Brain microvascular endothelial cell (primary cell): ENCODE measurements at regions not wholly inside any gene's neighbourhood (a gene's known extent, or its start where the extent isn't known, plus 50 kb on each side); places are given as distances from the start of the nearest gene placed in this dataset.

Experiments
- DNase-seq: peaks from one replicate; pipeline ENCODE4 v3.0.0-alpha.2; 2020
- H3K27ac ChIP-seq: fragments of 250-450 bp; sonication (Bioruptor Pico); 2 replicates; pipeline ENCODE4 v1.5.1; 2020; ENCODE audit warnings: mild to moderate bottlenecking, moderate library complexity
- H3K27me3 ChIP-seq: fragments of 250-450 bp; sonication (Bioruptor Pico); replicated peaks from 2 replicates; pipeline ENCODE4 v1.5.1; 2020; ENCODE audit warnings: mild to moderate bottlenecking
- H3K36me3 ChIP-seq: fragments of 250-450 bp; sonication (Bioruptor Pico); replicated peaks from 2 replicates; pipeline ENCODE4 v1.5.1; 2020; ENCODE audit warnings: mild to moderate bottlenecking
- H3K4me3 ChIP-seq: 2 replicates; pipeline ENCODE4 v1.5.1; 2011; ENCODE audit warnings: low read depth, mild to moderate bottlenecking, control low read depth, low read length, moderate library complexity
- in situ Hi-C: cut with HindIII; loops from 2 replicates; pipeline ENCODE4 v1.10.0; 2017; ENCODE audit warnings: low sequenced_read_pairs, low pct_ligation_motif_present
- TF ChIP-seq, protein P1 (sequence below): IDR thresholded peaks from 2 replicates; pipeline ENCODE4 v1.5.1; 2011; ENCODE audit warnings: low read depth, mild to moderate bottlenecking, moderate library complexity, low read length, control low read depth, inconsistent platforms; ENCODE audit errors: missing control alignments

DNA sequence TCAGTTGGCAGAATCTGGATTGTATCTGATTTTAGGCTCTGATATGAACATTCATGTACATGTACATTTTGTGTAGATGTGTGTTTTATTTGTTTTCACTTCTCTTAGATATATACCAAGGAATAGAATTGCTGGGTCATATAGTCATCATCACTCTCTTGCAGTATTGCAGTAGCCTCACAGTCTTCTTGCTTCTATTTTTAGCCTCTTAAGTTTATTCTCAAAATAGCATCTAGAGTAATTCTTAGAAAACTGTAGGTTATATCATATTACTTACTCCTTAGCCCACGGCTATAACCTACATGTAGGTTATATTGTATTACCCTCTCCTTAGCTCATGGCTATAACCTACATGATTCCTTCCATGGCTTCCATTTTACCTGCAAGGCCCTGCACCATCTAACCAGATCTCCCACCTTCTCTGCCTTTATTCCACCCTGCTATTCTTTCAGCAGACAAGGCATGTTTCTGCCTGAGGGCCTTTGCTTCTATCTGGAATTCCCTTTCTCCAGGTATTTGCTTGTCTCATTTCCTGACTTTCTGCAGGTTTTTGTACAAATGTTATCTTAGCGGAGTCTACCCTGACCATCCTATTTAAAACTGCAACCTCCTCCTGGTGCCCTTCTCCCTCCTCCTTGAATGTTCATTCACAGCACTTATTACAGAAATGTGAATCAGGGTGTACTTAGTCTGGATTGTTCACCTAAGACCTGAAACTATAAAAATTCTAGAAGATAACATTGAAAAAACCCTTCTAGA lies 109.0 kb upstream of the ETV3 start:
- no peak for DNase-seq
- H3K36me3 ChIP-seq = no peaks in the 10 kb centered on the region
- H3K27ac ChIP-seq = no peak overlapping the region
- in situ Hi-C loops = no loop called here
- no peak overlapping the region for H3K4me3 ChIP-seq
- TF ChIP-seq, protein P1, sequence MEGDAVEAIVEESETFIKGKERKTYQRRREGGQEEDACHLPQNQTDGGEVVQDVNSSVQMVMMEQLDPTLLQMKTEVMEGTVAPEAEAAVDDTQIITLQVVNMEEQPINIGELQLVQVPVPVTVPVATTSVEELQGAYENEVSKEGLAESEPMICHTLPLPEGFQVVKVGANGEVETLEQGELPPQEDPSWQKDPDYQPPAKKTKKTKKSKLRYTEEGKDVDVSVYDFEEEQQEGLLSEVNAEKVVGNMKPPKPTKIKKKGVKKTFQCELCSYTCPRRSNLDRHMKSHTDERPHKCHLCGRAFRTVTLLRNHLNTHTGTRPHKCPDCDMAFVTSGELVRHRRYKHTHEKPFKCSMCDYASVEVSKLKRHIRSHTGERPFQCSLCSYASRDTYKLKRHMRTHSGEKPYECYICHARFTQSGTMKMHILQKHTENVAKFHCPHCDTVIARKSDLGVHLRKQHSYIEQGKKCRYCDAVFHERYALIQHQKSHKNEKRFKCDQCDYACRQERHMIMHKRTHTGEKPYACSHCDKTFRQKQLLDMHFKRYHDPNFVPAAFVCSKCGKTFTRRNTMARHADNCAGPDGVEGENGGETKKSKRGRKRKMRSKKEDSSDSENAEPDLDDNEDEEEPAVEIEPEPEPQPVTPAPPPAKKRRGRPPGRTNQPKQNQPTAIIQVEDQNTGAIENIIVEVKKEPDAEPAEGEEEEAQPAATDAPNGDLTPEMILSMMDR = no peak
- H3K27me3 ChIP-seq = no peaks in the 10 kb centered on the region

DNA sequence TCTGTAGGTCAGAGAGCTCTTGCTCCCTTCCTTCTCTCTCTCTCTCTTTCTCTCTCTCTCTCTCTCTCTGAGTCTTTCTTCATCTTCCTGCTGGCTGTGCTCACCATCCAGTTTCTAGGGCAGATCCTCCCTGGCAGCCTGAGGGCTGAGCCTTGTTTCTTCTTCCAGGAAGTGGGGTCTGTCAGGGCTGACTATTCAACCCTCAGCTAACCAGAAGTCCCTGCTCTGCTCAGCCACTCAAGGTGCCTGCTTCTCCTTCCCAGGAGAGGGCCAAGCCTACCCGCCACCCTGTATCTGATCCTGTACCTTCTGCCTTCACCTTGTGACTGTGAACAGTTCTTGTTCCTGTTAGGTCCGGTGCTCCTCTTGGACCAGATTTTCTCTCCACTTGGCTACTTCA lies 107.6 kb upstream of the ETV3 start:
- DNase-seq = no peak
- in situ Hi-C loops = no loop called here
- H3K4me3 ChIP-seq = no peak overlapping the region
- no peak overlapping the region for H3K27ac ChIP-seq
- no peaks in the 10 kb centered on the region for H3K27me3 ChIP-seq
- TF ChIP-seq, protein P1 = no peak
- no peaks in the 10 kb centered on the region for H3K36me3 ChIP-seq

DNA sequence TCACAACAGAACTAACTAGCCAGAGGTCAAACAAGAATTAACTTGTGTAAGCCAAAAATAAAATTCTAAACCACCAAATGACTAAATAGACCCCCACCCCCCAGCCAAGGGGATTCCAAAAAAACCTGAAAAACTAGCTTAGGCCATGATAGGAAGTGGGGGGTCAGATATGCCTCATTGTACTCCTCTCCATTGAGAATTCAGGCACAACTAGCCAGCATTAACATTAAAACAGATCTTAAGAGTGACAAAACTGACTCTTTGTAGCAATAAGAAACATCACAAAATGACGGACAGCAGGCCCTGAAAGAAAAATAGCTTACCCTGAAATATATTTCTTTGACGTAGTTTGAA lies 103.0 kb upstream of the ETV3 start:
- Histone ChIP-seq H3K27me3 (peaks cover 2% of the 10 kb centered on the region), H3K4me3 (no peak overlapping the region), H3K27ac (no peak overlapping the region), H3K36me3 (no peaks in the 10 kb centered on the region)
- in situ Hi-C loops = no loop called here
- no peak for DNase-seq
- TF ChIP-seq, protein P1 = no peak

DNA sequence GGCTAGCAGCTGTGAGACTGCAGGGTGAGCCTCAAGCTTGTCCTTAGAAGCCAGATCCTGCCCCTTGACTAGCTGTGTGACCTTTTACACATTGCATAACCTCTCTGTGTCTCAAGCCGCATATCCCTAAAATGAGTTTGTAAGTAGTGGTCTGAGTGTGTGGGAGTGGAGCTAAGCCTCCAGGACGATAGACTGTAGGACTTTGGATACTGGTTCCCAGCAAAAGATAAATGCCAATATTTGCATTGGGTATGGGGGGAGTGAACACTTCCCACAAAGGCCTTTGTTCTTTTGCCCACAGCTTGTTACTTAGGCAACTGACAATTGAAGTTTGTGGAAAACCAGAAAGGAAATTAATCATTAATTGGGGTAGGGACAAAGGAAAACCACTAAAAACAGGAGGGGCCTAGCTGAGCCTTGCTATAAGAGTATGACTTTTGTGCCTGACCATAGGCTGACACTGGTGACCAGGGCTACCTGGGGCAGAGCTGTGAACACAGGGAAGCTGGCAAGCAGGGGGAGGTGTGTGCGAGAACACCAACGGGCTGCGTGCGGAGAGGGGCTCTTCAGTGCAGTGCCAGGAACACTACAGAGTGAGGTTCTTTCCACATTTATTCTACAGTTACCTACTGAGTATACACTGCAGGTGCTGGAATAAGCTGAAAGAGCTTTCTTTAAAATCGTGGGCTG lies 102.4 kb upstream of the ETV3 start:
- in situ Hi-C loops = no loop called here

DNA sequence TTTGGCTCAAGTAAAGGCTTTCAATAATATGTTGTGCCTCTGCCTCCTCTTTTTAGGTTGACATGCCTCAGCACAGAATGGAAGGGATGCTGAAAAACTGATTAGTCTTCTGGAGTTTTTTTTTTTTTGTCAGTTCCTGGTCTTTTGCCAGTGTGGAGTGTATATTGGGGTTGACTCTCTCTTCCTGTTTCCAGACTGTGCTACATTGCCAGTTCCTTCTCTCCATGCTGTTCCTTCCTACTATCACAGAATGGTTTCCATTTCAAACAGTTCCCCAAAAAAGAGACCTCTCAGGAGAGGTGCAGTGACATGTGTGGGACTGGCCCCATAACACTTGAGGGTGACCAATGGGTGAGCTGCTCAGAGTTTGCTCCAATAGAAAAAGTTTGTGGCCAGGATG lies 101.7 kb upstream of the ETV3 start:
- Histone ChIP-seq H3K27ac (no peak overlapping the region), H3K4me3 (no peak overlapping the region), H3K36me3 (no peaks in the 10 kb centered on the region), H3K27me3 (peaks cover 2% of the 10 kb centered on the region)
- TF ChIP-seq, protein P1 = no peak
- no peak for DNase-seq
- in situ Hi-C loops = no loop called here

More for the DNA sequence above, 102.4 kb upstream of the ETV3 start:
- H3K27ac ChIP-seq = no peak overlapping the region
- DNase-seq = no peak
- TF ChIP-seq, protein P1 = no peak
- no peak overlapping the region for H3K4me3 ChIP-seq
- H3K36me3 ChIP-seq = no peaks in the 10 kb centered on the region
- peaks cover 2% of the 10 kb centered on the region for H3K27me3 ChIP-seq

DNA sequence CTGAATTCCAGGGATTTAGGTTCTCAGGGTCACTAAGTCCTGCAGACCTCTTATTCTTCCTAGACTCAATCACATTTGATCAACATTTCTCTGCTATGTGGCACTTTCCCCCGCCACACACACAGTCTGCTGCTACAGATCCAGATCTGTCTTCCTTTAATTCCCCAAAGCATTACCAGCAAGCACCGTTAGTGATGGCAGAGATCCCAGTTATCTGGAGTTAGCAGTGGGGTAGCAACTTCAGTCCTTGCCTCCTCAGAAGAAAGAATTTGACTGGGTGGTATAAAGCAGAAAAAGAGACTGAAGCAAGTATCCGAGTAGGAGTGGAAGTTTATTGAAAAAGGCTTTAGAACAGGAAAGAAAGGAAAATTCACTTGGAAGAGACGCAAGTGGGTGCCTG lies 100.4 kb upstream of the ETV3 start:
- peaks cover 2% of the 10 kb centered on the region for H3K27me3 ChIP-seq
- H3K36me3 ChIP-seq = no peaks in the 10 kb centered on the region
- no peak overlapping the region for H3K4me3 ChIP-seq
- TF ChIP-seq, protein P1 = no peak
- H3K27ac ChIP-seq = no peak overlapping the region
- no peak for DNase-seq
- in situ Hi-C loops = no loop called here
